ENCODE measurements at regions not wholly inside any gene's neighbourhood (a gene's known extent, or its start where the extent isn't known, plus 50 kb on each side); places are given as distances from the start of the nearest gene placed in this dataset.

DNA sequence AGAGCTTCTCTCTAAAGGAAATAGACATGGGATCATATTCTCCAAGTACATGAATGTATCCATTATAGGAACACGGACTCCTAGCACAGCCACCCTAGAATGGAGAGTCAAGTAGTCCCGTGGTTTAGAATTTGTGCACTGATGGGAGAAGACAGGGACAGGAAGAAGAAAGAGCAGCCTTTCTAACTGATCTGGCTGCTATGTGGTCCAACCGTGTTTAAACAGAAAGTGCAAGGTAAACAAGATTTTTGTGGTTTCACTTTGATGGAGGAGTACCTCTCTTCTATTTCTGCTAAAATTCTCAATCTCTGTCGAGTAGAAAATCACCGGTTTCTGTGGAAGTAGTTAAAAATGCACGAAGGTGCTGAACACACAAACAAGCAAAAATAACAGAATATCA lies 171.3 kb downstream of the ST8SIA4 start:
- Histone ChIP-seq H3K79me2 (ENCODE audit: insufficient read depth, low read depth, low read length) (no peaks in the 10 kb centered on the region), H3K9me3 (ENCODE audit: low read length) (no peaks in the 10 kb centered on the region), H3K4me3 (ENCODE audit: low read depth, low read length, poor library complexity, severe bottlenecking) (peak overlapping the region; percentile 56), H3K4me2 (ENCODE audit: low read length) (peak overlapping the region; percentile 66), H2AFZ (ENCODE audit: low read length) (peak overlapping the region; percentile 90), H3K9me2 (ENCODE audit: insufficient read depth, low read length) (no peaks in the 10 kb centered on the region), H3K4me1 (ENCODE audit: insufficient read depth, low read length, poor library complexity, severe bottlenecking) (peaks cover 4% of the 10 kb centered on the region), H4K20me1 (ENCODE audit: insufficient read depth, low read length) (no peaks in the 10 kb centered on the region), H3K27ac (ENCODE audit: low read depth, low read length, poor library complexity, severe bottlenecking) (no peak overlapping the region), H3K36me3 (ENCODE audit: insufficient read depth, low read length) (no peaks in the 10 kb centered on the region)
- intact Hi-C loops (cut with micrococcal nuclease; ENCODE audit: unreplicated experiment): no loop called here
- POLR2A ChIA-PET: interaction anchor here (1.5 kb wide), 1 partner anchor 10 kb away, joined by 5 read pairs; no protein-coding TSS in a partner anchor
- CTCF ChIA-PET (ENCODE audit: unreplicated experiment): no interaction called here
- BruUV-seq (replicated peaks): no TSS peak
- no peak for TF ChIP-seq EZH2phosphoT487 (IDR thresholded peaks at IDR 0.05; ENCODE audit: borderline replicate concordance, low read depth, low read length)
- TF ChIP-seq, protein P1, sequence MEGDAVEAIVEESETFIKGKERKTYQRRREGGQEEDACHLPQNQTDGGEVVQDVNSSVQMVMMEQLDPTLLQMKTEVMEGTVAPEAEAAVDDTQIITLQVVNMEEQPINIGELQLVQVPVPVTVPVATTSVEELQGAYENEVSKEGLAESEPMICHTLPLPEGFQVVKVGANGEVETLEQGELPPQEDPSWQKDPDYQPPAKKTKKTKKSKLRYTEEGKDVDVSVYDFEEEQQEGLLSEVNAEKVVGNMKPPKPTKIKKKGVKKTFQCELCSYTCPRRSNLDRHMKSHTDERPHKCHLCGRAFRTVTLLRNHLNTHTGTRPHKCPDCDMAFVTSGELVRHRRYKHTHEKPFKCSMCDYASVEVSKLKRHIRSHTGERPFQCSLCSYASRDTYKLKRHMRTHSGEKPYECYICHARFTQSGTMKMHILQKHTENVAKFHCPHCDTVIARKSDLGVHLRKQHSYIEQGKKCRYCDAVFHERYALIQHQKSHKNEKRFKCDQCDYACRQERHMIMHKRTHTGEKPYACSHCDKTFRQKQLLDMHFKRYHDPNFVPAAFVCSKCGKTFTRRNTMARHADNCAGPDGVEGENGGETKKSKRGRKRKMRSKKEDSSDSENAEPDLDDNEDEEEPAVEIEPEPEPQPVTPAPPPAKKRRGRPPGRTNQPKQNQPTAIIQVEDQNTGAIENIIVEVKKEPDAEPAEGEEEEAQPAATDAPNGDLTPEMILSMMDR (conservative IDR thresholded peaks at IDR 0.05; ENCODE audit: low read length): no peak
- DNase-seq (ENCODE audit: low spot score): peak; percentile 50

DNA sequence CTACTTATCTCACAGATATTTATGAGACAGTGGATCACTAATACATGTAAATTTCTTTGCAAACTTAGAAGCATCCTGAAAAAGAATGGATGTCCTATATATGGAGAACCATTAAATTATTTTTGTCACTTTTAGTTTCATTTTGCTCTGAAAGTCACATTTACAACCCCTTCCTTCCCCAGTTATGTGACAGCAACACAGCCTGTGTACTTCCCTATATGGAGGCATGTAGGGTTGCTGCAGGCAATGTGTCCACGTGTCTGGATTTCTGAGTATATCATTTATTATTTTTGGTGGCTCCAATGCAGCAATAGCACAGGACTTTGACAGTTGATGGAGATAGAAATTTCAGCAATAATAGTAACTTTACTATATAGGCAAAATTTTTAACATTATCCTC lies 156.4 kb downstream of the ST8SIA4 start:
- Histone ChIP-seq H2AFZ (ENCODE audit: low read length) (peak overlapping the region; percentile 67; the same call in 1 of the 2 replicates), H3K9me3 (ENCODE audit: low read length) (no peaks in the 10 kb centered on the region), H3K36me3 (ENCODE audit: insufficient read depth, low read length) (no peaks in the 10 kb centered on the region), H3K9me2 (ENCODE audit: insufficient read depth, low read length) (no peaks in the 10 kb centered on the region), H3K27ac (ENCODE audit: low read depth, low read length, poor library complexity, severe bottlenecking) (no peak overlapping the region), H3K4me1 (ENCODE audit: insufficient read depth, low read length, poor library complexity, severe bottlenecking) (peaks cover 14% of the 10 kb centered on the region), H3K79me2 (ENCODE audit: insufficient read depth, low read depth, low read length) (no peaks in the 10 kb centered on the region), H3K4me2 (ENCODE audit: low read length) (peak overlapping the region; percentile 50), H3K4me3 (ENCODE audit: low read depth, low read length, poor library complexity, severe bottlenecking) (peak overlapping the region; percentile 7), H4K20me1 (ENCODE audit: insufficient read depth, low read length) (no peaks in the 10 kb centered on the region)
- BruUV-seq (replicated peaks): no TSS peak
- no peak for TF ChIP-seq EZH2phosphoT487 (IDR thresholded peaks at IDR 0.05; ENCODE audit: borderline replicate concordance, low read depth, low read length)
- TF ChIP-seq, protein P1 (conservative IDR thresholded peaks at IDR 0.05; ENCODE audit: low read length): no peak
- DNase-seq (ENCODE audit: low spot score): peak; percentile 44
- POLR2A ChIA-PET: interaction anchor here (0.6 to 1.0 kb wide), 4 partner anchors 11 to 510 kb away, joined by 3 to 4 read pairs (median 3); no protein-coding TSS in a partner anchor
- intact Hi-C loops (cut with micrococcal nuclease; ENCODE audit: unreplicated experiment): no loop called here
- CTCF ChIA-PET (ENCODE audit: unreplicated experiment): no interaction called here

DNA sequence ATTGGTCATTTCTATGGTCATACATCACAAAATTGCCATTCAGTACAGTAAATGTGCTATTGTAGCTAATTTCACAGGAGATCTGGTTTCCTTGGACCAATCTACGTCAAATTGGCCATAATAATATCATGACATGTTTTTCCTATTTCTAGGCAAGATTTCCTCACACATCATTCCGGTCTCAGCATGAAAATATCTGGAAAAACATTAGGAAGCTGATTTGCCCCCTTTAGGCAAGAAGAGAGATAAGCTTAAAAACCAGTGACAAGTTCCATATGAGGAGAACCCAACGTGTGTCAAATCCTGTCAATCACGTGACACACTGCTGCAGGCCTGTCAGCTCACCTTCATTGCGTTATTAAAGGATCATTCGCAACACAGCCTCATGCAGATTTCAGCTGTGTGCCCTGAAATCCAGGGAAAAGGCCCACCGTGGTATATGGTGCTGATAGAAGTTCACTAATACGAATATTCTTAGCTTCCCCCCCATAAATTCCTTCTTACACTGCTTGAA lies 153.3 kb downstream of the ST8SIA4 start:
- no peak for DNase-seq (ENCODE audit: low spot score)
- H3K9me3 ChIP-seq (ENCODE audit: low read length): no peaks in the 10 kb centered on the region
- no peaks in the 10 kb centered on the region for H3K79me2 ChIP-seq (ENCODE audit: insufficient read depth, low read depth, low read length)
- POLR2A ChIA-PET: interaction anchor here (0.6 to 2.4 kb wide), 6 partner anchors 10 to 633 kb away, joined by 3 to 7 read pairs (median 3); no protein-coding TSS in a partner anchor
- no peak overlapping the region for H3K4me3 ChIP-seq (ENCODE audit: low read depth, low read length, poor library complexity, severe bottlenecking)
- H3K4me1 ChIP-seq (ENCODE audit: insufficient read depth, low read length, poor library complexity, severe bottlenecking): peaks cover 14% of the 10 kb centered on the region
- no peak overlapping the region for H3K27ac ChIP-seq (ENCODE audit: low read depth, low read length, poor library complexity, severe bottlenecking)
- no peak overlapping the region for H3K4me2 ChIP-seq (ENCODE audit: low read length)
- no TSS peak for BruUV-seq (replicated peaks)
- no peaks in the 10 kb centered on the region for H3K9me2 ChIP-seq (ENCODE audit: insufficient read depth, low read length)
- CTCF ChIA-PET (ENCODE audit: unreplicated experiment): no interaction called here
- H2AFZ ChIP-seq (ENCODE audit: low read length): no peak overlapping the region; the same call in 1 of the 2 replicates
- no peaks in the 10 kb centered on the region for H3K36me3 ChIP-seq (ENCODE audit: insufficient read depth, low read length)
- H4K20me1 ChIP-seq (ENCODE audit: insufficient read depth, low read length): no peaks in the 10 kb centered on the region
- TF ChIP-seq, protein P1 (conservative IDR thresholded peaks at IDR 0.05; ENCODE audit: low read length): no peak
- TF ChIP-seq EZH2phosphoT487 (IDR thresholded peaks at IDR 0.05; ENCODE audit: borderline replicate concordance, low read depth, low read length): no peak
- intact Hi-C loops (cut with micrococcal nuclease; ENCODE audit: unreplicated experiment): no loop called here

Measured in OCI-LY7 (cell line).